WI38 (cell line): ENCODE measurements at regions not wholly inside any gene's neighbourhood (a gene's known extent, or its start where the extent isn't known, plus 50 kb on each side); places are given as distances from the start of the nearest gene placed in this dataset.

Experiments used
- H3K4me3 ChIP-seq: 2 replicates; pipeline ENCODE4 v1.5.1; 2011; ENCODE audit warnings: low read depth, mild to moderate bottlenecking, control low read depth, low read length
- TF ChIP-seq, protein P1 (sequence below): IDR thresholded peaks from 2 replicates; pipeline ENCODE4 v1.5.1; 2012; ENCODE audit warnings: low read depth, mild to moderate bottlenecking, control low read depth, low read length

DNA sequence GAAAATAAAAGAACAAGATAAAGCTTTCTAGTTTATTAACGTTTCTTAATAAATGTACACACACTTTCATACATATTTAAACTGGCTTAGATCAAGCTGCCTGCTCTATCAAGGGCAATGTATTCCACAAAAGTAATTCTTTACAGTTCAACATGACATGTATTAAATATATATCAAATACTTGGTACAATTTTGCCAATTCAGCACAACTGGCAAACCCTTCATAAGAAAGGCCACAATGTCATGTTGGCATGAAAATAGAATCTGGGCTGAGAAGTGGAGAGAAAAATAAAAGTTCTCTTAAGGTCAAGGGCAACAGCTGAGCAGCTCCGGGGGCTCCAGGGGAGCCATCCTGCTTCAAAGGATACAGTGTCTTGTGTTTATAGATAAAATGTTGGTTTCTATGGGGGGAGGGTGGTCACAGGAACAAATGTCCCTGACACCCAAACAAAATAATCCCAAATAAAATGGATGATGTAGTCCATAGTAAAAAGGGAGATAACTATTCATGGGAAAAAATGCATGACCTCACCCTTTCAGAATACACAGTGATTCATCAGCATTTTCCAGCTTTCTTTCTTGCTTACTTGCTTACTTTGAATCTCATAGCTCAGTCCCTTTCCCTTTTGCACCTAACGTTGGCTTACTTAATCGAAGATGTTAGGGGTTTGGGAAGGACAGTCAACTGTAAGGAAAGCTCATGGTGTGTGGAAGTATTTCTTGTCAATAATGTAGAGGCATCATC, 494.9 kb downstream of the NYAP2 start:
- H3K4me3 ChIP-seq = no peak overlapping the region
- TF ChIP-seq, protein P1, sequence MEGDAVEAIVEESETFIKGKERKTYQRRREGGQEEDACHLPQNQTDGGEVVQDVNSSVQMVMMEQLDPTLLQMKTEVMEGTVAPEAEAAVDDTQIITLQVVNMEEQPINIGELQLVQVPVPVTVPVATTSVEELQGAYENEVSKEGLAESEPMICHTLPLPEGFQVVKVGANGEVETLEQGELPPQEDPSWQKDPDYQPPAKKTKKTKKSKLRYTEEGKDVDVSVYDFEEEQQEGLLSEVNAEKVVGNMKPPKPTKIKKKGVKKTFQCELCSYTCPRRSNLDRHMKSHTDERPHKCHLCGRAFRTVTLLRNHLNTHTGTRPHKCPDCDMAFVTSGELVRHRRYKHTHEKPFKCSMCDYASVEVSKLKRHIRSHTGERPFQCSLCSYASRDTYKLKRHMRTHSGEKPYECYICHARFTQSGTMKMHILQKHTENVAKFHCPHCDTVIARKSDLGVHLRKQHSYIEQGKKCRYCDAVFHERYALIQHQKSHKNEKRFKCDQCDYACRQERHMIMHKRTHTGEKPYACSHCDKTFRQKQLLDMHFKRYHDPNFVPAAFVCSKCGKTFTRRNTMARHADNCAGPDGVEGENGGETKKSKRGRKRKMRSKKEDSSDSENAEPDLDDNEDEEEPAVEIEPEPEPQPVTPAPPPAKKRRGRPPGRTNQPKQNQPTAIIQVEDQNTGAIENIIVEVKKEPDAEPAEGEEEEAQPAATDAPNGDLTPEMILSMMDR = no peak

DNA sequence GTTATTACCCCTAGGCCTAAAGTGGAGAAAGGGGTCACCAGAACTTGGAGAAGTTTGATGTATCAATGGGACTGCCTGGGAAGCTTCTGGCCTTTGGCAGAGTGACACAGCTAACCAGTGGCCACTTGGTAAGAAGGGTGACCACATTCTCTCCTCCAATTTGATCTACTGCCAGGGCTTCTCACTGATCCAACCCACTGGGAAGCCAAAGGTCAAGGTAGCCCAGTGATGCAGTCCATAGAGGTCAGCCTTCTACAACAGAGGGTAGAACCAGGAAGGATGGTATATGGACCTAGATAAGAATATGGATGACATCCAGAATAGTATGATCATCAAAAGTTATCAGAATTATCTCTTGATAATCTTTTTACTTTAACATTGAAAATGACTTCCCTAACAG, 493.6 kb downstream of the NYAP2 start:
- TF ChIP-seq, protein P1 = no peak
- no peak overlapping the region for H3K4me3 ChIP-seq

DNA sequence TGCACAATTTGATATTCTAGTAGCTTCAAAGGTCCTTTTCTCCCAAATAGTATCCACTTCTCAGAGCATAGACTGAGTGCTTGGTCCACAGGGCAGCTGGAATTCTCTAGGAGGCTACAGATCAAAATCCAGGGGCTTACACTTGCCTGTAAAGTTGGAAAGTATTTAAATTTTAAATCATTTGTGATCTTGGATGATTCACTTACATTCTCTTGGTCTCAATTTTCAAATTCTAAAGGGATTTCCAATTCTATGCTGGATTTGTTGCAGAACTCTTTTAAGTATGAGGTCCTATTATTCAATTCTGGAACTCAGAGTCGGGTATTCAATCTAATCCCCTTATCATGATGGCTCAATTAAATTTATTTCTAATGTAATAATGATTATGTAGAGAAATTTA, 492.3 kb downstream of the NYAP2 start:
- H3K4me3 ChIP-seq = no peak overlapping the region
- TF ChIP-seq, protein P1 = no peak

DNA sequence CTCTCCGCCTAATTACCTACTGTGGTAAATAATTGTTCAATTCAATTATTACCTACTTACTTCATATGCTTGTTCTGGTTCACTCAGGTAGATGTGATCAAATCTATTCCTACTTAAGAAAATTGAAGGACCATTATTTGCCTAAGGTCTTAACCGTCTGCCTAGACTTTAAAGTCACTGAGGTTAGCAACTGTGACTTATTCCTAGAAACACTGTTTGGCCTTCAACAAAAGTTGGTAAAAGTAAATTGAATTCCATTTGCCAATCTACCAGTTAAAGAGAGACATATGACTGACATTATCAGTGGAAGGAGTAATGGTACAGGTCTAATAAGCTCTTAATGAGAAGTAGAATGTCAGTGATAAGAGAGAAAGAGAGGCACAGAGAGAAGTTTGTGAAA, 491.5 kb downstream of the NYAP2 start:
- no peak overlapping the region for H3K4me3 ChIP-seq
- TF ChIP-seq, protein P1 = no peak

DNA sequence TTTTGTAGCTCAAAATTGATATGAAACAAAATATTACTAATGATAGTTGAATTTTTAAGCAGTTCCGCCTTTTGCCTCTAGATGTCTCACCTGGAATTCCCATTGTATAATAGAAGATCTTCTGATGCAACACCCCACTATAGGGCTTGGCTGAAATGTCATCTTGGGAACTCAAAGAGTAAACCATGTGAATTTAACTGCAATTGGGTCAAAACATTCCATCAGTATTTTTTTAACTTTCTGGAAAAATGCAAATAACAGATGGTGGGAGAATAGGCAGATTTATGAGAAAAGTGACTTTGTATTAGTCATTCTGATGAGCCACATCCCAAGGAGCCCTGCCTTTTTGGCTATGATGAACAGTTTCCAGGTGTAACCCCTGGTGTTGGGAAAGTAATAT, 489.9 kb downstream of the NYAP2 start:
- no peak overlapping the region for H3K4me3 ChIP-seq
- TF ChIP-seq, protein P1 = peak; percentile 60

DNA sequence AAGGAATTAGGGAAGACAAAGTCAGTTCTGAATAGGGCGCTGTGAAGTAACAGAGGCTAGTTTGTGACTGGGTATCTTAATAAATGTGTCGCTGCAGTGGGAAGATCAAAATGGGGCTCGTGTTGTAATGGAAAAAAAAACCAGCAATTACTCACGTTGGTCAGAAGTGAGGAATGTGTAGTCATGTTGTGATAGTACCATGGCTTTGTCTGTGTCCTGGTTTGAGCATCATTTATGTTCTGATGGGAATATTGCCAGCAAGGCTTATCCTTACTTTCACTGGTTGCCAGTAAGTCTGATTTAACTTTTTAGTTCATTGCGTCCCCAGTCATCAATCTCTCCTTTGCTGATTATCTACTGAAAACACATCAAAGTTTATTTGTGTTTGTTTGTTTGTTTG, 467.6 kb downstream of the NYAP2 start:
- H3K4me3 ChIP-seq = no peak overlapping the region
- TF ChIP-seq, protein P1 = no peak

DNA sequence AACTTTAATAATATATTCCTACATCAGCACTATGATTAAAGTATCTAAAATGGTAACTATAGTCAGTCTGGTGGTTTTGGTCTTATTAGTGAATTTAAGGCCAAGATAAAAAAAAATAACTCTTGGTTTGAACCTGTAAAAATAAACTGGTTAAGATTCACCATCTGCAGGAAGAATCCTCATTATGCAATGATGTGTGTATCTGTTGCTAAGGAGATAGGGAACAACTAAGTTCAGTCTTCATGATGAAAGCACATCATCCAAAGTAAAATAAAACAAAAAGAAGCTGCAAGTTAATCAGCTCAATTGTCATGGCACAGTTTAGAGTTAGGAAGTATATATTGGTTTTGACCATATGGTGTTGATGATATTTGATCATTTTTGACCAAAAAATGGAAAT, 466.0 kb downstream of the NYAP2 start:
- H3K4me3 ChIP-seq = no peak overlapping the region
- TF ChIP-seq, protein P1 = no peak
